ENCODE measurements at regions not wholly inside any gene's neighbourhood (a gene's known extent, or its start where the extent isn't known, plus 50 kb on each side); places are given as distances from the start of the nearest gene placed in this dataset.

- no peaks in the 10 kb centered on the region for H3K27me3 ChIP-seq (ENCODE audit: control insufficient read depth, insufficient read depth, low read length)
- no peaks in the 10 kb centered on the region for H3K4me1 ChIP-seq (ENCODE audit: control insufficient read depth, insufficient read depth, low read length)
- no peak for DNase-seq
- 76% methylated on average over 4 of the region's 4 CpGs for WGBS (ENCODE audit: insufficient coverage)
- H3K36me3 ChIP-seq (ENCODE audit: control insufficient read depth, insufficient read depth, low read length) = no peaks in the 10 kb centered on the region
- peaks cover under 1% of the 10 kb centered on the region for H3K9me3 ChIP-seq (replicated peaks; ENCODE audit: control insufficient read depth, low read depth, low read length)
- no peak overlapping the region for H3K4me3 ChIP-seq (ENCODE audit: low read length)
- H3K27ac ChIP-seq (ENCODE audit: low read length) = no peak overlapping the region
Observed at GRCh38 chr11:41950470-41951143, 491.2 kb upstream of the LRRC4C start.

GRCh38 chr11:41954034-41954433 lies 494.6 kb upstream of the LRRC4C start:
- no peaks in the 10 kb centered on the region for H3K27me3 ChIP-seq (ENCODE audit: control insufficient read depth, insufficient read depth, low read length)
- H3K9me3 ChIP-seq (replicated peaks; ENCODE audit: control insufficient read depth, low read depth, low read length) = peaks cover 12% of the 10 kb centered on the region
- no peaks in the 10 kb centered on the region for H3K4me1 ChIP-seq (ENCODE audit: control insufficient read depth, insufficient read depth, low read length)
- no peak overlapping the region for H3K27ac ChIP-seq (ENCODE audit: low read length)
- no peak for DNase-seq
- H3K36me3 ChIP-seq (ENCODE audit: control insufficient read depth, insufficient read depth, low read length) = no peaks in the 10 kb centered on the region
- H3K4me3 ChIP-seq (ENCODE audit: low read length) = no peak overlapping the region

DNA sequence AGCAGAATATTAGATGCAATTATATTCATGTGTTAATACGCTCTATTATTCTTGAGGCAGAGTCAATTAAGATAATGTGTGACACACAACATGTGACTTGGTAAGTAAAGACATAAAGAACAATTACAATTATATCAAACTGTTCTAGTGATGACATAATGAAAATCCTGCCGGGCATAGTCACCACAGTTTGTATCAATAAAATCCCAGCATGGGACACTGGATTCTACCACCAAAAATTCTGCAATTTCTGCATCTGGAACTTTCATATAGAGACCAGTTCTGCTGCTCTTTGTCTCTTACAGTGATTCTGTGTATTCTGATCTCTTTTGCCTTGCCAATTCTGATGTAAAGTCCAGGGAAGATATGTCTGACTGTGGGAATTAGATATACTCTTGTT lies 495.6 kb upstream of the LRRC4C start:
- no peak for DNase-seq
- no CpG with 5 or more reads among the region's 2 CpGs for WGBS (ENCODE audit: insufficient coverage)

DNA sequence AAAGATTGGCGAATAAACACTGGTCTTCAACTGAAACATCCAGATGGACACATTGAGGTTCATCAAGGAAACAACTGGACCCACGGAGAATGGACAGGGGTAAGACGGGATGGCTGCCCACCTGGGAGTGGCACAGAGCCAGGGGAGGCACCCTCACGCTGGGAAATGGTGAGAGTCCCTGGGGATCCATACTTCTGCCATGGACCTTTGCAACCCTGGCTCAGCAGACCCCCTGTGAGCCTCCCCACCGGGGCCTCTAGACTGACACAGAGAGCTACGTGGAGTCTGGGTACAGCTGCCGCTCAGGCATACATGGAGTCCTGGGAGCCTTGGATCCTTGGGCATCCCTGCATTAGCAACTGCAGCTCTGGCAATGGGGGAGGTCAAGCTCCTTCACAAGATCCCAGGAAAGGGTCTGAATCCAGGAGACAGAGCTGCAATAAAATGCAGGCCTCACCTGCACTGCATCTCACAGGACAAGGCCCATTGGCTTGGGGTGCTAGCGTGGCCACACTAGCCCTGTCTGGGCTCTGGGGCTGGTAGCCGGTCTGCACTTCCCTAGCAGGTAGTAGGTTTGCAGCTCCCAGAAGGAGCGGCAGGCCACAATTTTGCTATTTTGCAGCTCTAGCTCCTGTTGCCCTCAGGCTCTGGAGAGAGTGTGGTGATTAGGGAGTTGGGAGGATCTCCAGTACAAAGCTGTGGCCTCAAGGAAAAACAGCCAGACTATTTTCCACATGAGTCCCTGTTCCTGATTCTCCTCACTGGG lies 496.4 kb upstream of the LRRC4C start:
- 84% methylated on average over 10 of the region's 10 CpGs for WGBS (ENCODE audit: insufficient coverage)
- no peaks in the 10 kb centered on the region for H3K36me3 ChIP-seq (ENCODE audit: control insufficient read depth, insufficient read depth, low read length)
- no peak for DNase-seq
- no peak overlapping the region for H3K4me3 ChIP-seq (ENCODE audit: low read length)
- peaks cover 12% of the 10 kb centered on the region for H3K9me3 ChIP-seq (replicated peaks; ENCODE audit: control insufficient read depth, low read depth, low read length)
- no peaks in the 10 kb centered on the region for H3K4me1 ChIP-seq (ENCODE audit: control insufficient read depth, insufficient read depth, low read length)
- no peak overlapping the region for H3K27ac ChIP-seq (ENCODE audit: low read length)
- no peaks in the 10 kb centered on the region for H3K27me3 ChIP-seq (ENCODE audit: control insufficient read depth, insufficient read depth, low read length)

More for the DNA sequence above, 495.6 kb upstream of the LRRC4C start:
- H3K27ac ChIP-seq (ENCODE audit: low read length) = no peak overlapping the region
- H3K27me3 ChIP-seq (ENCODE audit: control insufficient read depth, insufficient read depth, low read length) = no peaks in the 10 kb centered on the region
- H3K36me3 ChIP-seq (ENCODE audit: control insufficient read depth, insufficient read depth, low read length) = no peaks in the 10 kb centered on the region
- no peak overlapping the region for H3K4me3 ChIP-seq (ENCODE audit: low read length)
- no peaks in the 10 kb centered on the region for H3K4me1 ChIP-seq (ENCODE audit: control insufficient read depth, insufficient read depth, low read length)
- H3K9me3 ChIP-seq (replicated peaks; ENCODE audit: control insufficient read depth, low read depth, low read length) = peaks cover 12% of the 10 kb centered on the region

- no peaks in the 10 kb centered on the region for H3K9me3 ChIP-seq (replicated peaks; ENCODE audit: control insufficient read depth, low read depth, low read length)
- no peaks in the 10 kb centered on the region for H3K4me1 ChIP-seq (ENCODE audit: control insufficient read depth, insufficient read depth, low read length)
- H3K36me3 ChIP-seq (ENCODE audit: control insufficient read depth, insufficient read depth, low read length) = no peaks in the 10 kb centered on the region
- no CpG with 5 or more reads among the region's 1 CpG for WGBS (ENCODE audit: insufficient coverage)
- H3K27me3 ChIP-seq (ENCODE audit: control insufficient read depth, insufficient read depth, low read length) = no peaks in the 10 kb centered on the region
- no peak for DNase-seq
- no peak overlapping the region for H3K27ac ChIP-seq (ENCODE audit: low read length)
- H3K4me3 ChIP-seq (ENCODE audit: low read length) = no peak overlapping the region
Observed at GRCh38 chr11:41963406-41963805, 504.0 kb upstream of the LRRC4C start.

GRCh38 chr11:41970681-41971080 lies 511.2 kb upstream of the LRRC4C start:
- Histone ChIP-seq H3K4me3 (ENCODE audit: low read length) (no peak overlapping the region), H3K9me3 (replicated peaks; ENCODE audit: control insufficient read depth, low read depth, low read length) (no peaks in the 10 kb centered on the region), H3K27me3 (ENCODE audit: control insufficient read depth, insufficient read depth, low read length) (no peaks in the 10 kb centered on the region), H3K4me1 (ENCODE audit: control insufficient read depth, insufficient read depth, low read length) (no peaks in the 10 kb centered on the region), H3K27ac (ENCODE audit: low read length) (no peak overlapping the region), H3K36me3 (ENCODE audit: control insufficient read depth, insufficient read depth, low read length) (no peaks in the 10 kb centered on the region)
- no CpG with 5 or more reads among the region's 1 CpG for WGBS (ENCODE audit: insufficient coverage)
- DNase-seq = no peak

- no peak for DNase-seq
- Histone ChIP-seq H3K27me3 (ENCODE audit: control insufficient read depth, insufficient read depth, low read length) (no peaks in the 10 kb centered on the region), H3K4me3 (ENCODE audit: low read length) (no peak overlapping the region), H3K9me3 (replicated peaks; ENCODE audit: control insufficient read depth, low read depth, low read length) (no peaks in the 10 kb centered on the region), H3K36me3 (ENCODE audit: control insufficient read depth, insufficient read depth, low read length) (no peaks in the 10 kb centered on the region), H3K27ac (ENCODE audit: low read length) (no peak overlapping the region), H3K4me1 (ENCODE audit: control insufficient read depth, insufficient read depth, low read length) (no peaks in the 10 kb centered on the region)
- 45% methylated on average over 2 of the region's 5 CpGs for WGBS (ENCODE audit: insufficient coverage)
Observed at GRCh38 chr11:41971592-41971991, 512.1 kb upstream of the LRRC4C start.

DNA sequence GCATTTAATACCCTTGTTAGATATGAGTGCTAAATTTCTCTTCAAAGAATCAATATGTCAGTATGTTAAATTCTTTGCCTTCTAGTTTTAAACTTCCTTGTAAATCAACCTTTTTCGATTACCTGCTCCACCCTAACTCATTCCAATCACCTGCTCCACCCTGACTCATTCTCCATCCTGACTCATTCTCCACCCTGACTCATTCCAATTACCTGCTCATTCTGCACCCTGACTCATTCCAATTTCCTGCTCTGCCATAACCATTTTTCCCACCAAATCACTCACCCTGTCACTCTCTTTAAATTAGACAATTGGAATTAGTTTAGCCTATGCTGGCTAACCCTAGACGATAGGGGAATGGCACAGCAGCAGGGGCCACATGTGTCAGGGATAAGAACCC lies 519.5 kb upstream of the LRRC4C start:
- no peak for DNase-seq
- H3K27me3 ChIP-seq (ENCODE audit: control insufficient read depth, insufficient read depth, low read length) = no peaks in the 10 kb centered on the region
- WGBS (ENCODE audit: insufficient coverage) = 88% methylated on average over 1 of the region's 2 CpGs
- H3K9me3 ChIP-seq (replicated peaks; ENCODE audit: control insufficient read depth, low read depth, low read length) = peaks cover 2% of the 10 kb centered on the region
- no peak overlapping the region for H3K4me3 ChIP-seq (ENCODE audit: low read length)
- H3K27ac ChIP-seq (ENCODE audit: low read length) = no peak overlapping the region
- H3K4me1 ChIP-seq (ENCODE audit: control insufficient read depth, insufficient read depth, low read length) = no peaks in the 10 kb centered on the region
- H3K36me3 ChIP-seq (ENCODE audit: control insufficient read depth, insufficient read depth, low read length) = no peaks in the 10 kb centered on the region

GRCh38 chr11:41980741-41981140 lies 521.3 kb upstream of the LRRC4C start:
- H3K27ac ChIP-seq (ENCODE audit: low read length) = no peak overlapping the region
- peaks cover 3% of the 10 kb centered on the region for H3K9me3 ChIP-seq (replicated peaks; ENCODE audit: control insufficient read depth, low read depth, low read length)
- H3K4me3 ChIP-seq (ENCODE audit: low read length) = no peak overlapping the region
- H3K4me1 ChIP-seq (ENCODE audit: control insufficient read depth, insufficient read depth, low read length) = no peaks in the 10 kb centered on the region
- WGBS (ENCODE audit: insufficient coverage) = no CpG with 5 or more reads among the region's 2 CpGs
- no peak for DNase-seq
- H3K27me3 ChIP-seq (ENCODE audit: control insufficient read depth, insufficient read depth, low read length) = no peaks in the 10 kb centered on the region
- no peaks in the 10 kb centered on the region for H3K36me3 ChIP-seq (ENCODE audit: control insufficient read depth, insufficient read depth, low read length)

GRCh38 chr11:41982276-41982675 lies 522.8 kb upstream of the LRRC4C start:
- DNase-seq = no peak
- H3K27me3 ChIP-seq (ENCODE audit: control insufficient read depth, insufficient read depth, low read length) = no peaks in the 10 kb centered on the region
- no peak overlapping the region for H3K27ac ChIP-seq (ENCODE audit: low read length)
- no peaks in the 10 kb centered on the region for H3K4me1 ChIP-seq (ENCODE audit: control insufficient read depth, insufficient read depth, low read length)
- H3K36me3 ChIP-seq (ENCODE audit: control insufficient read depth, insufficient read depth, low read length) = no peaks in the 10 kb centered on the region
- H3K4me3 ChIP-seq (ENCODE audit: low read length) = no peak overlapping the region
- WGBS (ENCODE audit: insufficient coverage) = no CpG with 5 or more reads among the region's 3 CpGs
- peaks cover 3% of the 10 kb centered on the region for H3K9me3 ChIP-seq (replicated peaks; ENCODE audit: control insufficient read depth, low read depth, low read length)

All from muscle of leg (tissue), 3 donors.